H1 (cell line): ENCODE measurements at regions not wholly inside any gene's neighbourhood (a gene's known extent, or its start where the extent isn't known, plus 50 kb on each side); places are given as distances from the start of the nearest gene placed in this dataset.

Experiments
- CTCF ChIA-PET: fragments of 300-600 bp; sonication (Branson Sonifier 250); formaldehyde crosslinking; loops from one replicate; lab custom pipeline; 2021; ENCODE audit not compliant: partially characterized antibody; lab: Charles Lee
- POLR2A ChIA-PET: fragments of 300-600 bp; sonication (Branson Sonifier 250); formaldehyde crosslinking; loops from one replicate; lab custom pipeline; 2021; ENCODE audit warnings: inconsistent platforms; ENCODE audit not compliant: partially characterized antibody; lab: Charles Lee
- DNase-seq, 2 experiments: peaks; one replicate each; pipeline versions ENCODE4 v3.0.0 to v3.0.0-alpha.2; 2010 to 2022; ENCODE audit warnings: low spot score in 2 of 2, low read depth in 1 of 2, mixed read lengths in 1 of 2
- FAIRE-seq: peaks from 2 replicates; lab custom pipeline; 2011; peaks lifted over from hg19 to GRCh38; lab: Jason Lieb, UNC
- H2AFZ ChIP-seq: 2 replicates; pipeline ENCODE4 v1.8.1; 2012; ENCODE audit warnings: low read length, inconsistent platforms
- H2AK5ac ChIP-seq: 2 replicates; pipeline ENCODE4 v1.6.1; 2013; ENCODE audit warnings: low read depth, low read length
- H2BK120ac ChIP-seq: replicated peaks from 2 replicates; pipeline ENCODE3; 2013; ENCODE audit warnings: low read depth, low read length, inconsistent platforms
- H2BK12ac ChIP-seq: 2 replicates; pipeline ENCODE4 v1.6.1; 2013; ENCODE audit warnings: low read depth, low read length
- H2BK15ac ChIP-seq: 2 replicates; pipeline ENCODE4 v1.6.1; 2013; ENCODE audit warnings: low read length
- H2BK20ac ChIP-seq: 2 replicates; pipeline ENCODE4 v1.6.1; 2013; ENCODE audit warnings: low read length
- H2BK5ac ChIP-seq: 2 replicates; pipeline ENCODE4 v1.6.1; 2013; ENCODE audit warnings: low read depth, low read length
- H3K14ac ChIP-seq: 2 replicates; pipeline ENCODE4 v1.6.1; 2013; ENCODE audit warnings: inconsistent platforms; ENCODE audit not compliant: insufficient read length
- H3K18ac ChIP-seq: 2 replicates; pipeline ENCODE4 v1.6.1; 2013; ENCODE audit warnings: low read length; ENCODE audit errors: extremely low read depth
- H3K23ac ChIP-seq: 2 replicates; pipeline ENCODE4 v1.6.1; 2013; ENCODE audit warnings: inconsistent platforms; ENCODE audit not compliant: insufficient read length
- H3K23me2 ChIP-seq: 2 replicates; pipeline ENCODE4 v1.6.1; 2013; ENCODE audit warnings: low read depth, low read length
- H3K27ac ChIP-seq: 2 replicates; pipeline ENCODE4 v1.6.1; 2011; ENCODE audit warnings: low read depth, low read length, inconsistent platforms
- H3K27me3 ChIP-seq, 4 experiments: replicated peaks in 1 of 4; 1 replicate in 1 of 4; 2 replicates in 3 of 4; pipeline versions ENCODE4 v1.6.1 to v1.8.1; 2011 to 2013; ENCODE audit warnings: low read length in 3 of 4, mild to moderate bottlenecking in 3 of 4, inconsistent platforms in 2 of 4, mixed read lengths in 2 of 4, moderate library complexity in 1 of 4; ENCODE audit not compliant: control insufficient read depth in 3 of 4, insufficient read depth in 3 of 4; ENCODE audit errors: extremely low read depth in 1 of 4
- H3K36me3 ChIP-seq, 4 experiments: 2 replicates each; pipeline versions ENCODE4 v1.6.1 to v1.8.1; 2011 to 2013; ENCODE audit warnings: mild to moderate bottlenecking in 4 of 4, low read length in 3 of 4, moderate library complexity in 2 of 4, control low read depth in 1 of 4, inconsistent platforms in 1 of 4; ENCODE audit not compliant: insufficient read depth in 4 of 4, control insufficient read depth in 2 of 4
- H3K4ac ChIP-seq: replicated peaks from 2 replicates; pipeline ENCODE3; 2013; ENCODE audit warnings: low read length, low read depth, mixed read lengths, inconsistent platforms; ENCODE audit not compliant: insufficient read length
- H3K4me1 ChIP-seq, 4 experiments: replicated peaks in 1 of 4; 1 replicate in 1 of 4; 2 replicates in 3 of 4; pipeline versions ENCODE4 v1.6.1 to v1.8.1; 2011 to 2013; ENCODE audit warnings: low read length in 3 of 4, inconsistent platforms in 2 of 4, mixed read lengths in 1 of 4; ENCODE audit not compliant: insufficient read depth in 4 of 4, control insufficient read depth in 3 of 4
- H3K4me2 ChIP-seq, 2 experiments: 2 replicates each; pipeline versions ENCODE4 v1.6.1 to v1.8.1; 2011 to 2013; ENCODE audit warnings: low read depth in 2 of 2, low read length in 2 of 2, control low read depth in 1 of 2, inconsistent platforms in 1 of 2, mild to moderate bottlenecking in 1 of 2; ENCODE audit not compliant: insufficient read depth in 1 of 2
- H3K4me3 ChIP-seq, 4 experiments: fragments of 200-600, 300-600 bp in 1 of 4; sonication (generic), shearing (Covaris generic), sonication (Bioruptor Twin) in 1 of 4; 2 replicates each; pipeline versions ENCODE4 v1.5.1 to v1.8.1; 2011 to 2016; ENCODE audit warnings: low read length in 4 of 4, low read depth in 3 of 4, control low read depth in 2 of 4, inconsistent platforms in 2 of 4, mild to moderate bottlenecking in 2 of 4, mixed read lengths in 1 of 4, moderate library complexity in 1 of 4; ENCODE audit not compliant: insufficient read depth in 2 of 4; ENCODE audit errors: extremely low read depth in 1 of 4
- H3K56ac ChIP-seq: replicated peaks from 2 replicates; pipeline ENCODE3; 2013; ENCODE audit warnings: low read depth, mild to moderate bottlenecking, mixed read lengths, low read length, inconsistent platforms; ENCODE audit not compliant: insufficient read length
- H3K79me1 ChIP-seq: 2 replicates; pipeline ENCODE4 v1.6.1; 2013; ENCODE audit warnings: low read depth, low read length, control low read depth
- H3K79me2 ChIP-seq, 2 experiments: 2 replicates each; pipeline versions ENCODE4 v1.6.1 to v1.8.1; 2012 to 2013; ENCODE audit warnings: low read length in 2 of 2, mild to moderate bottlenecking in 2 of 2, inconsistent platforms in 1 of 2; ENCODE audit not compliant: insufficient read depth in 2 of 2, control insufficient read depth in 1 of 2
- H3K9ac ChIP-seq, 4 experiments: replicated peaks in 1 of 4; 1 replicate in 1 of 4; 2 replicates in 3 of 4; pipeline versions ENCODE4 v1.6.1 to v1.8.1; 2011 to 2013; ENCODE audit warnings: low read depth in 3 of 4, low read length in 3 of 4, control low read depth in 2 of 4, mild to moderate bottlenecking in 2 of 4, moderate library complexity in 2 of 4, inconsistent platforms in 1 of 4; ENCODE audit errors: extremely low read depth in 1 of 4
- H3K9me3 ChIP-seq, 2 experiments: 2 replicates each; pipeline versions ENCODE4 v1.6.1 to v1.8.1; 2012 to 2013; ENCODE audit warnings: mild to moderate bottlenecking in 2 of 2, moderate library complexity in 2 of 2, control low read depth in 1 of 2, inconsistent platforms in 1 of 2, low read depth in 1 of 2, low read length in 1 of 2, mixed read lengths in 1 of 2; ENCODE audit not compliant: insufficient read depth in 2 of 2
- H4K20me1 ChIP-seq, 2 experiments: replicated peaks in 1 of 2; 2 replicates each; pipeline versions ENCODE3 to v1.8.1; 2011 to 2013; ENCODE audit warnings: inconsistent platforms in 2 of 2, low read length in 2 of 2, mild to moderate bottlenecking in 1 of 2; ENCODE audit not compliant: insufficient read depth in 2 of 2, control insufficient read depth in 1 of 2
- H4K5ac ChIP-seq: 2 replicates; pipeline ENCODE4 v1.6.1; 2013; ENCODE audit warnings: low read length, low read depth, mixed read lengths, inconsistent platforms; ENCODE audit not compliant: insufficient read length
- H4K8ac ChIP-seq: 2 replicates; pipeline ENCODE4 v1.8.0; 2013; ENCODE audit warnings: mild to moderate bottlenecking, moderate library complexity, low read length, inconsistent platforms; ENCODE audit not compliant: insufficient read depth; ENCODE audit errors: extremely low read depth
- H4K91ac ChIP-seq: replicated peaks from 2 replicates; pipeline ENCODE3; 2013; ENCODE audit warnings: low read length, mixed read lengths, inconsistent platforms; ENCODE audit not compliant: insufficient read length
- CBX8 ChIP-seq: fragments of 300-800, 300-1000 bp; sonication (generic); IDR thresholded peaks from 2 replicates; pipeline ENCODE4 v1.7.1; 2016; ENCODE audit warnings: low read depth, low read length, borderline replicate concordance
- GTF2F1 ChIP-seq: IDR thresholded peaks from 2 replicates; pipeline ENCODE4 v1.6.1; 2012; ENCODE audit warnings: low read depth, low read length, improper control_type of control experiment, borderline replicate concordance
- HDAC2 ChIP-seq, 2 experiments: fragments of 300-600 bp in 1 of 2; sonication (generic) in 1 of 2; IDR thresholded peaks; 2 replicates each; pipeline ENCODE4 v1.6.1; 2011 to 2012; ENCODE audit warnings: low read depth in 2 of 2, low read length in 2 of 2, mild to moderate bottlenecking in 2 of 2, moderate library complexity in 2 of 2, borderline replicate concordance in 1 of 2, inconsistent platforms in 1 of 2
- JUND ChIP-seq: IDR thresholded peaks from 2 replicates; pipeline ENCODE4 v1.6.1; 2011; ENCODE audit warnings: mild to moderate bottlenecking, improper control_type of control experiment, low read length
- MAFK ChIP-seq: IDR thresholded peaks from 2 replicates; pipeline ENCODE4 v1.6.1; 2012; ENCODE audit warnings: low read depth, mild to moderate bottlenecking, improper control_type of control experiment, low read length
- NRF1 ChIP-seq: IDR thresholded peaks from 2 replicates; pipeline ENCODE4 v1.6.1; 2011; ENCODE audit warnings: mild to moderate bottlenecking, low read depth, low read length, improper control_type of control experiment
- PHF8 ChIP-seq: fragments of 200-600 bp; sonication (generic); conservative IDR thresholded peaks from 2 replicates; pipeline ENCODE4 v1.7.1; 2012; ENCODE audit warnings: low read depth, mild to moderate bottlenecking, inconsistent platforms, low read length, moderate library complexity
- RAD21 ChIP-seq, 2 experiments: IDR thresholded peaks in 1 of 2; conservative IDR thresholded peaks in 1 of 2; 2 replicates each; pipeline ENCODE4 v1.6.1; 2011; ENCODE audit warnings: low read depth in 2 of 2, low read length in 2 of 2, improper control_type of control experiment in 1 of 2, inconsistent platforms in 1 of 2, mild to moderate bottlenecking in 1 of 2, moderate library complexity in 1 of 2
- RFX5 ChIP-seq: IDR thresholded peaks from 2 replicates; pipeline ENCODE4 v1.6.1; 2011; ENCODE audit warnings: low read depth, low read length, improper control_type of control experiment, borderline replicate concordance
- TAF1 ChIP-seq: IDR thresholded peaks from 2 replicates; pipeline ENCODE4 v1.6.1; 2011; ENCODE audit warnings: mild to moderate bottlenecking, low read depth, low read length
- TCF12 ChIP-seq: IDR thresholded peaks from 2 replicates; pipeline ENCODE4 v1.6.1; 2011; ENCODE audit warnings: low read depth, mild to moderate bottlenecking, low read length
- TEAD4 ChIP-seq: IDR thresholded peaks from 2 replicates; pipeline ENCODE4 v1.6.1; 2012; ENCODE audit warnings: low read depth, low read length, inconsistent platforms, mixed read lengths
- TF ChIP-seq, protein P1 (sequence below): IDR thresholded peaks from 2 replicates; pipeline ENCODE4 v1.6.1; 2011; ENCODE audit warnings: low read depth, mild to moderate bottlenecking, low read length; ENCODE audit not compliant: insufficient read depth

DNA sequence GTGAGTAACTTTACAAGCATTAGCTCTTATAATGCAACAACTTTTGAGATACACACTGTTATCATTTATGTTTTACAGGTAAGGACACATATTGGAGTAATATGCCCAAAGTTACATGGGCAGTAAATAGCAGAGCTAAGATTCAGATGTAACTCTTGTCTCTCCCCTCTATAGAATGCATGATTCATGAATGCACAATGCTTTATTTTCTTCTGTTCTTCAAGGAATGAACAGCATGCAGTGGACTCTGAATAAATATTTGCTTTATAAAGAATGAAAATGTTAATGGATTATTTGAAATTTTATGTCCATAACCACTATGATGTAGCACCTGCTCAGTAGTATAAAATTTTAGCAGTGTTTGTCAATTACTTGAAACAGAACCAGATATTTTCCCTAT is 629.5 kb downstream of the KCTD16 start:
- no peak overlapping the region for H2BK12ac ChIP-seq
- H3K4me1 ChIP-seq: no peaks in the 10 kb centered on the region
- no peak overlapping the region for H3K27ac ChIP-seq
- TF ChIP-seq TCF12 (no peak), HDAC2 (IDR thresholded peaks at IDR 0.05; ENCODE audit: borderline replicate concordance in 1 of 2, low read depth in 2 of 2, low read length in 2 of 2) (no peak), NRF1 (no peak), RAD21 (IDR thresholded peaks at IDR 0.05 in 1 of 2, conservative IDR thresholded peaks at IDR 0.05 in 1 of 2; ENCODE audit: low read depth in 2 of 2, low read length in 2 of 2) (no peak), MAFK (no peak), TEAD4 (no peak), TAF1 (no peak), RFX5 (no peak), GTF2F1 (no peak), CBX8 (no peak), JUND (no peak), PHF8 (no peak)
- TF ChIP-seq, protein P1, sequence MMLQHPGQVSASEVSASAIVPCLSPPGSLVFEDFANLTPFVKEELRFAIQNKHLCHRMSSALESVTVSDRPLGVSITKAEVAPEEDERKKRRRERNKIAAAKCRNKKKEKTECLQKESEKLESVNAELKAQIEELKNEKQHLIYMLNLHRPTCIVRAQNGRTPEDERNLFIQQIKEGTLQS: no peak
- H3K36me3 ChIP-seq: no peaks in the 10 kb centered on the region
- H3K79me1 ChIP-seq: no peaks in the 10 kb centered on the region
- no peak overlapping the region for H2BK20ac ChIP-seq
- ChIA-PET POLR2A (no interaction called here), CTCF (interaction anchor here (1.6 kb wide), 1 partner anchor 48 kb away, joined by 4 read pairs; no protein-coding TSS in a partner anchor)
- no peak overlapping the region for H3K4me3 ChIP-seq
- H4K20me1 ChIP-seq: no peaks in the 10 kb centered on the region
- H3K23me2 ChIP-seq: no peaks in the 10 kb centered on the region
- H3K9me3 ChIP-seq: no peaks in the 10 kb centered on the region
- H3K14ac ChIP-seq: no peak overlapping the region
- H3K23ac ChIP-seq: no peak overlapping the region
- H3K79me2 ChIP-seq: no peaks in the 10 kb centered on the region
- no peak overlapping the region for H2BK15ac ChIP-seq
- H2BK120ac ChIP-seq: no peak overlapping the region
- no peak overlapping the region for H4K91ac ChIP-seq
- no peak overlapping the region for H4K5ac ChIP-seq
- H2AK5ac ChIP-seq: no peak overlapping the region
- H2AFZ ChIP-seq: no peak overlapping the region
- FAIRE-seq (no peak), DNase-seq (no peak)
- no peak overlapping the region for H2BK5ac ChIP-seq
- H3K9ac ChIP-seq: no peak overlapping the region
- no peak overlapping the region for H3K56ac ChIP-seq
- H3K18ac ChIP-seq: no peak overlapping the region
- no peak overlapping the region for H3K4ac ChIP-seq
- no peaks in the 10 kb centered on the region for H3K27me3 ChIP-seq
- no peak overlapping the region for H4K8ac ChIP-seq
- H3K4me2 ChIP-seq: no peak overlapping the region
